Vagina (tissue), 2 donors: ENCODE measurements at regions not wholly inside any gene's neighbourhood (a gene's known extent, or its start where the extent isn't known, plus 50 kb on each side); places are given as distances from the start of the nearest gene placed in this dataset.

ENCODE experiments used
- CTCF ChIP-seq, 3 experiments: fragments of 450-650 bp in 2 of 3; fragments of 200-600 bp in 1 of 3; sonication (generic) in 1 of 3; IDR thresholded peaks; one replicate each; pipeline ENCODE4 v1.5.1; 2017 to 2019; ENCODE audit warnings: antibody characterized with exemption in 3 of 3, mild to moderate bottlenecking in 2 of 3, moderate library complexity in 2 of 3
- POLR2A ChIP-seq, 2 donors: fragments of 450-650 bp; IDR thresholded peaks; one replicate each; pipeline ENCODE4 v1.6.1; 2017; ENCODE audit warnings: antibody characterized with exemption in 2 of 2, mild to moderate bottlenecking in 2 of 2, moderate library complexity in 2 of 2
- POLR2AphosphoS5 ChIP-seq, 2 donors: sonication (generic); formaldehyde crosslinking; IDR thresholded peaks; one replicate each; pipeline ENCODE4 v1.9.0; 2017; ENCODE audit warnings: antibody characterized with exemption in 2 of 2, mild to moderate bottlenecking in 2 of 2, low read depth in 1 of 2; ENCODE audit not compliant: insufficient read depth in 1 of 2

DNA sequence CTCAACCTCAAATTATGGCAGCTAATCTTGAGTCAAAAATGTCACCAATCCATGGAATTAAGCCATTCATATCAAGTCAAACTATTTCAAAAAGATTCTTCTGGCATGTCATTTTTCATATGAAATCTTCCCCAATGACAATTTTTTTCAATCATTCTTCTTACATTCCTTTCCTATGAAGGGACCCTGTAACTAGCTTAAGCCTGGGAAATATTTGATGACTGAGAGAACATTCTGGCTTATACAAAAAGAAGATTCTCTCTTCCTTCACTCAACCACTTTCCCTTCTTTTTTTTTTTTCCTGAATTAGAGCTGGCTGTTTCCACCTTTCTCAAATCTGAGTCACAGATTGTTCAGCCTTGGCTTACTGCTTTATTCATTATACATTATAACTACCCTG is 903.7 kb downstream of the FAM181B start:
- no peak for TF ChIP-seq CTCF (IDR thresholded peaks at IDR 0.05)
- TF ChIP-seq POLR2A (IDR thresholded peaks at IDR 0.05): no peak
- no peak for TF ChIP-seq POLR2AphosphoS5 (IDR thresholded peaks at IDR 0.05; ENCODE audit: insufficient read depth in 1 of 2, low read depth in 1 of 2)
